ENCODE measurements at regions not wholly inside any gene's neighbourhood (a gene's known extent, or its start where the extent isn't known, plus 50 kb on each side); places are given as distances from the start of the nearest gene placed in this dataset.

DNA sequence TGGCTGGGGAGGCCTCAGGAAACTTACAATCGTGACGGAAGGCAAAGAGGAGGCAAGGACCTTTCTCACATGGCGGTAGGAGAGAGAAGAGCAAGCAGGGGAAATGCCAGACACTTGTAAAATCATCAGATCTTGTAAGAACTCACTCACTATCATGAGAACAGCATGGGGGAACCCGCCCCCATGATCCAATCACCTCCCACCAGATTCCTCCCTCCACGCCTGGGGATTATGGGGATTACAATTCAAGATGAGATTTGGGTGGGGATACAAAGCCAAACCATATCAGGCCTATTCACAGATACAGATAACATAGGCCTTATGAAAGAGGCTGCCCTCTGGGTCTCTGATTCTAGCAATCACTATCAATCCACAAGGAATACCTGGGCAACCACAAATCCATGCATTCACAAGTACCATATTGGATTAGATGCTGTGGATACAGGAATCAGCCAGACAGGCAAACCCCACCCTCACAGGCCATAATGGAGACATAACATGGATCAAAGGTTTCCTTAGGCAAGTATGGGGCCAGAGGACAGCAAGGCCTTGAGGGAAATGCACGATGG lies 284.9 kb downstream of the SOX9 start:
- no peaks in the 10 kb centered on the region for H3K36me3 ChIP-seq (ENCODE audit: control insufficient read depth, insufficient read depth, low read length)

DNA sequence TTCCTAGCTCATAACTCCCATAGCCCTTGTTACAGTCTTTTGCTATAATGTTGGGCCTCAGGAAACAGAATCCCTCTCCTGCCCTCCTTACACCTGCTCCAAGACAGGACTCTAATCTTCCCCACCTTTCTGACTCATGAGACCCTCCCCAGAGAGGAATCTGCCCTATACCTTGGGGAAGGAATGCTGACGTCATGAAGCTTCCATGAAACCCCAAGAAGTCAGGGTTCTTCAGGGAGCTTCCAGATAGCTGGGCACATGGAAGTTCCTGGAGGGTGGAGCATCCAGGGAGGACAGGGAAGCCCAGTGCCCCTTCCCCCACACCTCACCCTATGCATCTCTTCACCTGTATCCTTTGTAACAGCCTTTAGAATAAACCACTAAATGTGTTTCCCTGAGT lies 285.7 kb downstream of the SOX9 start:
- H3K4me1 ChIP-seq (ENCODE audit: control insufficient read depth, insufficient read depth, low read length), result peaks cover 54% of the 10 kb centered on the region
- no peaks in the 10 kb centered on the region for H3K36me3 ChIP-seq (ENCODE audit: control insufficient read depth, insufficient read depth, low read length)
- H3K4me3 ChIP-seq (ENCODE audit: low read length), result no peak overlapping the region
- H3K9me3 ChIP-seq (ENCODE audit: control insufficient read depth, low read length), result no peaks in the 10 kb centered on the region
- H3K27me3 ChIP-seq (ENCODE audit: control insufficient read depth, insufficient read depth, low read length), result no peaks in the 10 kb centered on the region
- H3K9ac ChIP-seq (ENCODE audit: low read length), result no peak overlapping the region

More for the DNA sequence above, 284.9 kb downstream of the SOX9 start:
- peaks cover 53% of the 10 kb centered on the region for H3K4me1 ChIP-seq (ENCODE audit: control insufficient read depth, insufficient read depth, low read length)
- H3K27me3 ChIP-seq (ENCODE audit: control insufficient read depth, insufficient read depth, low read length), result no peaks in the 10 kb centered on the region
- no peaks in the 10 kb centered on the region for H3K9me3 ChIP-seq (ENCODE audit: control insufficient read depth, low read length)
- no peak overlapping the region for H3K4me3 ChIP-seq (ENCODE audit: low read length)
- H3K9ac ChIP-seq (ENCODE audit: low read length), result no peak overlapping the region

DNA sequence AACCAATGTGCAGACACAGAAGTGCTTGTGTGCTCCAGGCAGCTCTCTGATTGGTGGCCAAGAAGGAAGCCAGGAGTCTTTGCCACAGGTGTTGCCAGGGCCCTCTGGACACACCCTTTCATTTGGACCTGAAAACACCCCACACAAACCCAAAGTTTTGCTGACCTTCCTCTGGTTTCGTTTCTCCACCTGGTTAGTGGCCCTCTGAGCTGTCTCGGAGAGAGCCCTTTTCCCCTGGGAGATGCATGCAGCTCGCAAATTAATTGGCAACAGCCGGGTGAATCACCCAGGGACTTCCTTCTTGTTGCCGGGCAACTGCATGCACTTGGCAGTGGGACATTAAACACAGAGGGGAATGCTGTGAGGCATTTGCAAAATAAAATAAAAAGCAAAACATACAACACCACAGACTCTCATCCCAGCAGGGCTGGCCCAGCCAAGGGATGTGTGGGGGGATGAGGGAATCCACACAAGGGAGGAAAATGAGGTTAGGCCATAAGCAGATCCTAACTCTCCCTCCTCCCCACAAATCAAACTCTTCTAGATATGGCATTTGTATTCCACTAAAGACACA lies 286.6 kb downstream of the SOX9 start:
- no peaks in the 10 kb centered on the region for H3K9me3 ChIP-seq (ENCODE audit: control insufficient read depth, low read length)
- H3K4me1 ChIP-seq (ENCODE audit: control insufficient read depth, insufficient read depth, low read length), result peaks cover 62% of the 10 kb centered on the region
- H3K4me3 ChIP-seq (ENCODE audit: low read length), result no peak overlapping the region
- no peak overlapping the region for H3K9ac ChIP-seq (ENCODE audit: low read length)
- H3K27me3 ChIP-seq (ENCODE audit: control insufficient read depth, insufficient read depth, low read length), result no peaks in the 10 kb centered on the region
- no peaks in the 10 kb centered on the region for H3K36me3 ChIP-seq (ENCODE audit: control insufficient read depth, insufficient read depth, low read length)

DNA sequence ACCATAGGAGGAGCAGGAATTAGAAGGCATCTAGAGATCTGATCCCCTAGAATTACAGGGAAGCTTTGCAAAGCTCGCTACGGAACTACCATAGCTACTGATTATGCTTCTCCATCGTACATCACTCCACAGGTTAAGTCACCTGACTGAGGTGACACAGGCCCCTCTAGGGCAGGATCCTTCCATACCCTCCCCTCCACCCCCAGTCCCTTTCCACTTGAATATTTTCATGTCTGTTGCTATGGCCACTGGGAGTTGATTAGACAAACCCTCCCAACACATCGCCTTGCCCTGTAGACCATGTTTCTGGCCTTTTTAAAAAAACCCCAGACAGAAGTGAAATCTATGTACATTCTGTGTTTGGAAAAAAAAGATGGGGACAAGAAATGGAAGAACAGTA lies 287.1 kb downstream of the SOX9 start:
- H3K4me3 ChIP-seq (ENCODE audit: low read length), result no peak overlapping the region
- H3K36me3 ChIP-seq (ENCODE audit: control insufficient read depth, insufficient read depth, low read length), result no peaks in the 10 kb centered on the region
- H3K27me3 ChIP-seq (ENCODE audit: control insufficient read depth, insufficient read depth, low read length), result no peaks in the 10 kb centered on the region
- no peaks in the 10 kb centered on the region for H3K9me3 ChIP-seq (ENCODE audit: control insufficient read depth, low read length)
- peak overlapping the region; percentile 8 for H3K9ac ChIP-seq (ENCODE audit: low read length)
- peaks cover 67% of the 10 kb centered on the region for H3K4me1 ChIP-seq (ENCODE audit: control insufficient read depth, insufficient read depth, low read length)

DNA sequence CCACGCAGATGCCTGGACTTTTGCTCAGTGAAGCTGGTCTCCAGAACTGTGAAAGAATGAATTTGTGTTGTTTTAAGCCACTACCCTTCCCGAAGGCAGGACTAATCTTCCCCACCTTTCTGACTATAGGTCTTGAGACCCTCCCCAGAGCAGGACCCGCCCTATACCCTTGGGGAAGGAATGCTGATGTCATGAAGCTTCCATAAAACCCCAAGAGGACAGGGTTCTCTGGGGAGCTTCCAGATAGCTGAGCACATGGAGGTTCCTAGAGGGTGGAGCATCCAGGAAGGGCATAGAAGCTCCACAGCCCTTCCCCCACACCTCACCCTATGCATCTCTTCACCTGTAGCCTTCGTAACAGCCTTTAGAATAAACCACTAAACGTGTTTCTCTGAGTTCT lies 287.8 kb downstream of the SOX9 start:
- Histone ChIP-seq H3K9ac (ENCODE audit: low read length) (no peak overlapping the region), H3K4me3 (ENCODE audit: low read length) (no peak overlapping the region), H3K9me3 (ENCODE audit: control insufficient read depth, low read length) (no peaks in the 10 kb centered on the region), H3K36me3 (ENCODE audit: control insufficient read depth, insufficient read depth, low read length) (no peaks in the 10 kb centered on the region), H3K4me1 (ENCODE audit: control insufficient read depth, insufficient read depth, low read length) (peaks cover 70% of the 10 kb centered on the region), H3K27me3 (ENCODE audit: control insufficient read depth, insufficient read depth, low read length) (no peaks in the 10 kb centered on the region)

DNA sequence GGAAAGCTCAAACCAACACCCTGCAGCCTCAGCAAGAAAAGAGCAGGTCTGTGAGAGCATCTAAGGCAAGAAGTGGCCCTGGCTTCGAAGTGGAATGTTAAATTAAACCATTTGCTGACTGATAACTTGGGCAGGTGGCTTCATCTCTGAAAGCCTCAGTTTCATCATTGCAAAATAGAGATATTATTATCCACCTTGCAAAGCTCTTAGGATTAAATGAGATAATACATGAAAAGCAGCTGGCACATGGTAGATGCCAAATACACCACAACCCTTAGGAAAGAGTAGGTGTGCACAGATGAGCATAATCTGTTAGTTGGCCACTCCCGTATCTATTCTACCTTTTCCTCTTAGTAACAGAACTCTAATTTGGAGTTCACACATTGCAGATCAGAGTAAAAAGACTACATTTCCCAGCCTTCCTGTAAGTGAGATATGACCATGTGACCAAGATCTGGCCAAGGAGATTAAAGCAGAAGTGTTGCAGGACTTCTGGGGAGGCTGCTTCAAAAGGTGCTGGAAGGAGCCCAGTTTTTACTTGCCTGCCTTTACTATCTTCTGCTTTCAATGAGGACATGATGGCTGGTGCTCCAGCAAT lies 288.7 kb downstream of the SOX9 start:
- Histone ChIP-seq H3K36me3 (ENCODE audit: control insufficient read depth, insufficient read depth, low read length) (no peaks in the 10 kb centered on the region), H3K4me3 (ENCODE audit: low read length) (no peak overlapping the region), H3K9me3 (ENCODE audit: control insufficient read depth, low read length) (no peaks in the 10 kb centered on the region), H3K4me1 (ENCODE audit: control insufficient read depth, insufficient read depth, low read length) (peaks cover 74% of the 10 kb centered on the region), H3K9ac (ENCODE audit: low read length) (no peak overlapping the region), H3K27me3 (ENCODE audit: control insufficient read depth, insufficient read depth, low read length) (no peaks in the 10 kb centered on the region)

DNA sequence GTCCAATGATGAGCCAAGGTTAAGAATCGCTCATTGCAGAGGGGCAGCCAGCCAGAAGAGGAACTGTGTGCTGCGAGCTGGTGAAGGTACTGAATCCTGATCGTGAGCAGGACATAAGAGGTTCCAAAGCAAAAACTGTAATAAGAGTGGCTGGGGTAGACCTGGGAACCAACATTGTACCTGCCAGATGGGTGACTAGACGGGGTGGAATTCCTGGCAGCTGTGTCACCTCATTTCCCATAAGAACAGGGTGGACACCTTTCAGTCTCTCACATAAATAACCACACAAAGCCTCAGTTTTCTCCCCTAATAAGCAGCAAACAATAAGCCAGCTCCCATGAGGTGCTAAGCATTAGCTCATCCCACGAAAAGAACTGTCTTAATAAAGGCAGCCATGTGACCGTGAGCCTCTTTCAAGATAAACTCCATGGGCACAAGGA lies 290.3 kb downstream of the SOX9 start:
- no peaks in the 10 kb centered on the region for H3K36me3 ChIP-seq (ENCODE audit: control insufficient read depth, insufficient read depth, low read length)
- no peak overlapping the region for H3K4me3 ChIP-seq (ENCODE audit: low read length)
- no peaks in the 10 kb centered on the region for H3K9me3 ChIP-seq (ENCODE audit: control insufficient read depth, low read length)
- peaks cover 84% of the 10 kb centered on the region for H3K4me1 ChIP-seq (ENCODE audit: control insufficient read depth, insufficient read depth, low read length)
- H3K27me3 ChIP-seq (ENCODE audit: control insufficient read depth, insufficient read depth, low read length), result no peaks in the 10 kb centered on the region
- H3K9ac ChIP-seq (ENCODE audit: low read length), result no peak overlapping the region

DNA sequence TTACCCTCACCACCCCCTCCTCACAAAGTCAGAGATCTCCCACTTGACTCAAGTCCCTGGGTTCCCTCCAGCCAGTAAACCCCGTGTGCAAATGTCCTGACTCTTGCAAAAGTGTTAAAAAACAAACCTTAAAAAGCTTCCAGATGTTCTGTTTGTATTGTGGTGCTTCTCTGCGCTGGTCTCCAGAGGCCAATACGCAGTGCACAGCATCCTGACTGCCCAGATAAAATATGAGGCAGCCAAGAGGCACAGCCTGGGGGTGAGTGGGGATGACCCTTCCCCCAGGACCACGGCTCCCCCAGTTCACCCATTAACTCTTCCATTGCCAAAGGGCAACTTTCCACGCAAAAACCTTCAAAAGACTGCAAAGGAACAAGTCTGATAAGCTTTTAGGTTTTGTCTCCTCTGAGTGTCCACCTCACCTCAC lies 291.8 kb downstream of the SOX9 start:
- Histone ChIP-seq H3K36me3 (ENCODE audit: control insufficient read depth, insufficient read depth, low read length) (no peaks in the 10 kb centered on the region), H3K9me3 (ENCODE audit: control insufficient read depth, low read length) (no peaks in the 10 kb centered on the region), H3K4me3 (ENCODE audit: low read length) (no peak overlapping the region), H3K9ac (ENCODE audit: low read length) (no peak overlapping the region), H3K27me3 (ENCODE audit: control insufficient read depth, insufficient read depth, low read length) (no peaks in the 10 kb centered on the region), H3K4me1 (ENCODE audit: control insufficient read depth, insufficient read depth, low read length) (peaks cover 71% of the 10 kb centered on the region)

DNA sequence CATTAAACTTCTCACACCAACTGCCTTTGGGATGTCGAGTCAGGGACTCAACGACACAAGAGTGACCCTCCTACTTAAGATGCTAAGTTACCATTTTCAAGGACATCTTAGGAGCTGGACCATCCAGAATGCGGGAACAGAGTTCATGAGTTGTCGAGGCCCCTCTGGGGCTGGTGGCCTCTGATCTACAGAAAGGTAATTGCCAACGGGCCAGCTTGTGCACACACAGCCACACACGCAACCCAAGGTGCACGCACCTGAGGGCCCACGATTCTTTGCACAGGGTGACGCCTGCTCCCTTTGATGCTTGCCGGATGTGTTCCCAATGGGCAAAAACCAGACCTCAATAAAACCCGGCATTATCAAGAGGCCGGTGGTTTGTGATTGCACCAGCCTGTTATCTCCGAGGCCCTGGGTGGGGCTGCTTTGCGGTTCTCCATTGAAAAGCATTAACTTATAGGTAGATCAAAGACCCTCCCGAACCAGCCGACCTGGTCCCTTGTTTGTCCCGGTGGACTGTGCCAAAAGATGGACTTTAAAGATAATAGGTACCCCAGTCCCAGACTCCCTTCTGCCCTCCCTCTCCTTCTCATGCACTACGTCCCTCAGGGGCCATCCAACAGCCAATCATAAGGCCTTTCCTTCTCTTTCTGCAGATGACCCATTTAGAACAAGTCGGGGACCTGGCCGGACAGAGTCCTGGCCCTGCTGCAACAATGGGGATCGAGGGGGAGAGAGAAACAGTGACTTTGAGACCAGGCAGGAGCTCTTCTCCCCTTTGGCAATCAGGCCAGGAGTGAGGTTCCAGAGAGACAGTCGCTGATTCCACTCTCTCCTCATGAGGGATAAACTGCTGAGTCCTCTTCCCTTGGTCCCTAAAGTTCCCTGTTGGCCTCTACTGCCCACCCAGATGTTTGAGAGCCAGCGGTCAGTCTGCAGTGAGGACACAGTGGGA lies 292.5 kb downstream of the SOX9 start:
- no peaks in the 10 kb centered on the region for H3K36me3 ChIP-seq (ENCODE audit: control insufficient read depth, insufficient read depth, low read length)
- peaks cover 64% of the 10 kb centered on the region for H3K4me1 ChIP-seq (ENCODE audit: control insufficient read depth, insufficient read depth, low read length)
- no peak overlapping the region for H3K4me3 ChIP-seq (ENCODE audit: low read length)
- H3K9ac ChIP-seq (ENCODE audit: low read length), result no peak overlapping the region
- H3K27me3 ChIP-seq (ENCODE audit: control insufficient read depth, insufficient read depth, low read length), result no peaks in the 10 kb centered on the region
- no peaks in the 10 kb centered on the region for H3K9me3 ChIP-seq (ENCODE audit: control insufficient read depth, low read length)

DNA sequence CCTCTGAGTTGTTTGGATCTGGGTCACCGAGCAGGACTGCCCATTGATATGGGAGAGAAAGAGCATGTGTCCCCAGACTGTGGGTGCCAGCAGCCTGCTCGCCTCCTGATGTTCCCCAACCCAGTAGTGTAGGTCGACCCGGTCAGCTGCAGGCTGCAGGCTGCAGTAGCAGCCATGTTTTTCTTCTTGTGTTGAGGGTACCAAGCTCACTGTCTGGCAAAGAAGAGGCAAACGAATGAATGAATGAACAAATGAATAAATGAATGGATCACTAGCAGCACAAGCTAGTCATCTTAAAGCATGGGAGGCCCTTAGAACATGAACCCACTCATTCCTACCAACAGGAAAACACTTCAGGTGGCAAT lies 293.2 kb downstream of the SOX9 start:
- H3K36me3 ChIP-seq (ENCODE audit: control insufficient read depth, insufficient read depth, low read length), result no peaks in the 10 kb centered on the region
- no peak overlapping the region for H3K4me3 ChIP-seq (ENCODE audit: low read length)
- no peaks in the 10 kb centered on the region for H3K9me3 ChIP-seq (ENCODE audit: control insufficient read depth, low read length)

DNA sequence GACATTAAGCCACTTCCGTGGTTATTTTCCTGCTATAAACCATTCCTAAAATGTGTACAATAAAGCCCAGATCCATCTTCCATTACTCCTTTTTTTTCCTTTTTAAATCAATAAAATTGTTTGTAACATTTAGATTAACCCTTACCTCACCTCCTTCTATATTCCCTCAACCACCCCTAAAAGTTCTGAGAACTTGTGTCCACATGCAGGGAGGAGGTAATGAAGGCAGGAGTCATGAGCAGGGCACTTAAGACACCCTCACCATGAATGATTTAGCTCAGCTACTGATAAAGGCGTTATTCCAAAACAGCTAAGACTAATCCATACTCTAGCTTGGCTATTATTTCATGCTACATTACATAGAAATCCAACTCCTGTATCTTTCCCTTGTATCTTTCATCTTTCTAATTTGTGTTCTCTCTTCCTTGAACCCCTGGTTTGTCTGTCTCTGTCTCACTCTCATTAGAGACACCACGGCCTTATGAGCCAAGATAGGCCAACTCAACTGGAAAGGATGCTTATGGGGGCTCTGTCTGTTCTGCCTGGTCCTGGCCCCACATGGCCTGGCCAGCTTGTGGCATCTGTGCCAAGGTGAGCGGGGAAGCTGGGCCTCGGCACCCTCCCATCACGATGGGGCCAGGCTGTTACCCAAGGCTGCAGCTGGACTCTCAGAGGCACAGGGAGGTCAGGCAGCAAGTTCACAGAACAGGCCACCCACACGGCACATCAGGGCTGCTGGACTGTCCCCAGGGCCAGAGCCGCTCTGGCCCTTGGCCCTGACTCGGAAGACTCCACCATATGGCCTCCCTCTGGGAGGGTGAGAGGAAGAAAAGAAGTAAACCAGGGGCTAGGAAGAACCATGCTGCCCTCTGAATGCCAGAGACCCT lies 294.4 kb downstream of the SOX9 start:
- H3K36me3 ChIP-seq (ENCODE audit: control insufficient read depth, insufficient read depth, low read length), result peaks cover 5% of the 10 kb centered on the region
- no peak overlapping the region for H3K9ac ChIP-seq (ENCODE audit: low read length)
- no peak overlapping the region for H3K4me3 ChIP-seq (ENCODE audit: low read length)
- no peaks in the 10 kb centered on the region for H3K27me3 ChIP-seq (ENCODE audit: control insufficient read depth, insufficient read depth, low read length)
- peaks cover 63% of the 10 kb centered on the region for H3K4me1 ChIP-seq (ENCODE audit: control insufficient read depth, insufficient read depth, low read length)
- H3K9me3 ChIP-seq (ENCODE audit: control insufficient read depth, low read length), result no peaks in the 10 kb centered on the region

More for the DNA sequence above, 293.2 kb downstream of the SOX9 start:
- Histone ChIP-seq H3K9ac (ENCODE audit: low read length) (no peak overlapping the region), H3K4me1 (ENCODE audit: control insufficient read depth, insufficient read depth, low read length) (peaks cover 57% of the 10 kb centered on the region), H3K27me3 (ENCODE audit: control insufficient read depth, insufficient read depth, low read length) (no peaks in the 10 kb centered on the region)
